ENCODE measurements at regions not wholly inside any gene's neighbourhood (a gene's known extent, or its start where the extent isn't known, plus 50 kb on each side); places are given as distances from the start of the nearest gene placed in this dataset.

- no peak for TF ChIP-seq CTCF (conservative IDR thresholded peaks at IDR 0.05; ENCODE audit: low read depth, low read length)
- TF ChIP-seq EZH2 (IDR thresholded peaks at IDR 0.05; ENCODE audit: low read length, unreplicated experiment) = no peak
Observed at GRCh38 chr9:95769473-95769872, 106.0 kb upstream of the ERCC6L2 start.

All from PC-3 (cell line).